ENCODE measurements at regions not wholly inside any gene's neighbourhood (a gene's known extent, or its start where the extent isn't known, plus 50 kb on each side); places are given as distances from the start of the nearest gene placed in this dataset.

- Mint-ChIP-seq H3K9me3 (ENCODE audit: insufficient read depth) (peaks cover 6% of the 10 kb centered on the region), H3K27ac (no peak overlapping the region), H3K27me3 (no peaks in the 10 kb centered on the region), H3K4me3 (no peak overlapping the region), H3K4me1 (peaks cover 3% of the 10 kb centered on the region)
- H3K9ac ChIP-seq (ENCODE audit: low read length): no peak overlapping the region
- ATAC-seq (ENCODE audit: low read depth) (no peak), DNase-seq (no peak)
- ChIA-PET POLR2A (no interaction called here), CTCF (no interaction called here)
- no peaks in the 10 kb centered on the region for H3K79me2 ChIP-seq (ENCODE audit: control insufficient read depth, insufficient read depth, low read length)
- no peaks in the 10 kb centered on the region for H4K20me1 ChIP-seq (ENCODE audit: control insufficient read depth, insufficient read depth, low read length, poor library complexity, severe bottlenecking)
- H3K36me3 ChIP-seq (replicated peaks in 1 of 2; ENCODE audit: control extremely low read depth in 1 of 2, control insufficient read depth in 1 of 2, extremely low read depth in 1 of 2, insufficient read depth in 2 of 2, low read length in 1 of 2): no peaks in the 10 kb centered on the region
- no peak for TF ChIP-seq CTCF (IDR thresholded peaks at IDR 0.05)
- no peak for TF ChIP-seq EZH2 (IDR thresholded peaks at IDR 0.05; ENCODE audit: borderline replicate concordance, insufficient read depth, low read depth, low read length, poor library complexity, severe bottlenecking)
- no peak overlapping the region for H3K27ac ChIP-seq (ENCODE audit: low read length in 2 of 2)
- H3K4me3 ChIP-seq (ENCODE audit: control extremely low read depth in 1 of 5, extremely low read depth in 1 of 5, insufficient read depth in 1 of 5, low read depth in 2 of 5, low read length in 4 of 5): no peak overlapping the region
- H3K9me3 ChIP-seq (ENCODE audit: control extremely low read depth in 1 of 3, control insufficient read depth in 2 of 3, insufficient read depth in 1 of 3, low read length in 2 of 3): peaks cover 0 to 18% (median 0%) of the 10 kb centered on the region in 3 donors
- no peak overlapping the region for H2AFZ ChIP-seq (ENCODE audit: insufficient read depth, low read depth, low read length, poor library complexity, severe bottlenecking)
- intact Hi-C loops (cut with micrococcal nuclease): no loop called here
- WGBS (ENCODE audit: insufficient coverage): 98% methylated on average over 16 of the region's 16 CpGs
- peaks cover 0 to 2% of the 10 kb centered on the region in 2 donors for H3K4me1 ChIP-seq (ENCODE audit: control insufficient read depth in 2 of 2, insufficient read depth in 2 of 2, low read length in 2 of 2)
- H3K4me2 ChIP-seq (replicated peaks; ENCODE audit: low read depth, low read length, poor library complexity, severe bottlenecking): no peak overlapping the region
- no peaks in the 10 kb centered on the region for H3K27me3 ChIP-seq (replicated peaks in 1 of 4; ENCODE audit: control extremely low read depth in 1 of 4, control insufficient read depth in 3 of 4, insufficient read depth in 4 of 4, low read length in 3 of 4)
These were observed 102.8 kb upstream of the ACTRT2 start for GRCh38 chr1:2918441-2918840.

- no peak overlapping the region for H3K4me2 ChIP-seq (replicated peaks; ENCODE audit: low read depth, low read length, poor library complexity, severe bottlenecking)
- H3K4me3 Mint-ChIP-seq: no peak overlapping the region
- H3K4me1 Mint-ChIP-seq: peaks cover 3% of the 10 kb centered on the region
- no peak overlapping the region for H3K27ac Mint-ChIP-seq
- no peaks in the 10 kb centered on the region for H4K20me1 ChIP-seq (ENCODE audit: control insufficient read depth, insufficient read depth, low read length, poor library complexity, severe bottlenecking)
- H3K9me3 ChIP-seq (ENCODE audit: control extremely low read depth in 1 of 3, control insufficient read depth in 2 of 3, insufficient read depth in 1 of 3, low read length in 2 of 3): peaks cover 0 to 17% (median 0%) of the 10 kb centered on the region in 3 donors
- no peak overlapping the region for H3K27ac ChIP-seq (ENCODE audit: low read length in 2 of 2)
- ChIA-PET POLR2A (no interaction called here), CTCF (interaction anchor here (0.9 kb wide), 1 partner anchor 70 kb away, joined by 3 read pairs; no protein-coding TSS in a partner anchor)
- no peak for TF ChIP-seq EZH2 (IDR thresholded peaks at IDR 0.05; ENCODE audit: borderline replicate concordance, insufficient read depth, low read depth, low read length, poor library complexity, severe bottlenecking)
- no peak for TF ChIP-seq CTCF (IDR thresholded peaks at IDR 0.05)
- DNase-seq (no peak), ATAC-seq (ENCODE audit: low read depth) (no peak)
- no peaks in the 10 kb centered on the region for H3K27me3 ChIP-seq (replicated peaks in 1 of 4; ENCODE audit: control extremely low read depth in 1 of 4, control insufficient read depth in 3 of 4, insufficient read depth in 4 of 4, low read length in 3 of 4)
- peaks cover 0 to 2% of the 10 kb centered on the region in 2 donors for H3K4me1 ChIP-seq (ENCODE audit: control insufficient read depth in 2 of 2, insufficient read depth in 2 of 2, low read length in 2 of 2)
- intact Hi-C loops (cut with micrococcal nuclease): no loop called here
- H2AFZ ChIP-seq (ENCODE audit: insufficient read depth, low read depth, low read length, poor library complexity, severe bottlenecking): no peak overlapping the region
- WGBS (ENCODE audit: insufficient coverage): 94% methylated on average over 14 of the region's 17 CpGs
- H3K27me3 Mint-ChIP-seq: no peaks in the 10 kb centered on the region
- H3K9me3 Mint-ChIP-seq (ENCODE audit: insufficient read depth): peaks cover 6% of the 10 kb centered on the region
- no peaks in the 10 kb centered on the region for H3K36me3 ChIP-seq (replicated peaks in 1 of 2; ENCODE audit: control extremely low read depth in 1 of 2, control insufficient read depth in 1 of 2, extremely low read depth in 1 of 2, insufficient read depth in 2 of 2, low read length in 1 of 2)
- no peak overlapping the region for H3K4me3 ChIP-seq (ENCODE audit: control extremely low read depth in 1 of 5, extremely low read depth in 1 of 5, insufficient read depth in 1 of 5, low read depth in 2 of 5, low read length in 4 of 5)
- H3K9ac ChIP-seq (ENCODE audit: low read length): no peak overlapping the region
- no peaks in the 10 kb centered on the region for H3K79me2 ChIP-seq (ENCODE audit: control insufficient read depth, insufficient read depth, low read length)
These were observed 101.4 kb upstream of the ACTRT2 start for GRCh38 chr1:2919841-2920240.
